ENCODE measurements at regions not wholly inside any gene's neighbourhood (a gene's known extent, or its start where the extent isn't known, plus 50 kb on each side); places are given as distances from the start of the nearest gene placed in this dataset.
A peak's percentile ranks its signal among the peaks of the same experiment; 100 is the strongest.

- TF ChIP-seq, protein P1, sequence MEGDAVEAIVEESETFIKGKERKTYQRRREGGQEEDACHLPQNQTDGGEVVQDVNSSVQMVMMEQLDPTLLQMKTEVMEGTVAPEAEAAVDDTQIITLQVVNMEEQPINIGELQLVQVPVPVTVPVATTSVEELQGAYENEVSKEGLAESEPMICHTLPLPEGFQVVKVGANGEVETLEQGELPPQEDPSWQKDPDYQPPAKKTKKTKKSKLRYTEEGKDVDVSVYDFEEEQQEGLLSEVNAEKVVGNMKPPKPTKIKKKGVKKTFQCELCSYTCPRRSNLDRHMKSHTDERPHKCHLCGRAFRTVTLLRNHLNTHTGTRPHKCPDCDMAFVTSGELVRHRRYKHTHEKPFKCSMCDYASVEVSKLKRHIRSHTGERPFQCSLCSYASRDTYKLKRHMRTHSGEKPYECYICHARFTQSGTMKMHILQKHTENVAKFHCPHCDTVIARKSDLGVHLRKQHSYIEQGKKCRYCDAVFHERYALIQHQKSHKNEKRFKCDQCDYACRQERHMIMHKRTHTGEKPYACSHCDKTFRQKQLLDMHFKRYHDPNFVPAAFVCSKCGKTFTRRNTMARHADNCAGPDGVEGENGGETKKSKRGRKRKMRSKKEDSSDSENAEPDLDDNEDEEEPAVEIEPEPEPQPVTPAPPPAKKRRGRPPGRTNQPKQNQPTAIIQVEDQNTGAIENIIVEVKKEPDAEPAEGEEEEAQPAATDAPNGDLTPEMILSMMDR (IDR thresholded peaks at IDR 0.05; ENCODE audit: insufficient read depth, missing control alignments), result no peak
- FAIRE-seq (no peak), DNase-seq (ENCODE audit: insufficient read length, low spot score) (no peak)
These were observed 594.1 kb upstream of the BRINP1 start for GRCh38 chr9:119963258-119963797.

DNA sequence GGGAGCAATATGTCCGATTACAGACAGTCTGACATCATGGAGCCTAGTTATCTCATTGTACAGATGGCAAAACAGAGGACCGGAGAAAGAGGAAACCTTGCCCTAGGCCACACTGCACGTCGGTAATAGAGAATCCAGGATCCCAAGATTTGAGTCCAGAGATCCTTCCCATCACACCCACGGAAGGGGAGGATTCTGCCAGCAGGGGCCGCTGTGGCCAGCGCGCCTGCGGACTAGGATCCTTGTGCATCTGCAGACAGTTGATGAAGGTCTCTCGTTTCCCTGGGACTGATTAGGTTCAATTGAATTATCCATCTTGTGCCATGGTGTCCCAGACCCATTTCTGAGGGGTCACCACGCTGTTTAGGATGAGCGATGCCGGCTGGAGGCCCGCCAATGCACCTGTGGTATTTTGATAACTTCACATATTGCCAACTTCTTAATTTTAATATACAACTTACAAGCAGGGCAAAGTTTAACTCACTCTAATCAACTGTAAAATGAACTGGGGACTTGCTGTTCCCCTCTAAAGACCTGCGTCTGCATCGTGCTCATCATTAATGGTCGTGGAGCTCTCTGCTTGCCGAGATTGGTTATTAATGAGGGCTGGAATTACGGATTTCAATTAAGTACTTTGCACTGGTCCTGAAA is 592.7 kb upstream of the BRINP1 start:
- DNase-seq (ENCODE audit: insufficient read length, low spot score) (no peak), FAIRE-seq (no peak)
- TF ChIP-seq, protein P1 (IDR thresholded peaks at IDR 0.05; ENCODE audit: insufficient read depth, missing control alignments), result peak; percentile 66

DNA sequence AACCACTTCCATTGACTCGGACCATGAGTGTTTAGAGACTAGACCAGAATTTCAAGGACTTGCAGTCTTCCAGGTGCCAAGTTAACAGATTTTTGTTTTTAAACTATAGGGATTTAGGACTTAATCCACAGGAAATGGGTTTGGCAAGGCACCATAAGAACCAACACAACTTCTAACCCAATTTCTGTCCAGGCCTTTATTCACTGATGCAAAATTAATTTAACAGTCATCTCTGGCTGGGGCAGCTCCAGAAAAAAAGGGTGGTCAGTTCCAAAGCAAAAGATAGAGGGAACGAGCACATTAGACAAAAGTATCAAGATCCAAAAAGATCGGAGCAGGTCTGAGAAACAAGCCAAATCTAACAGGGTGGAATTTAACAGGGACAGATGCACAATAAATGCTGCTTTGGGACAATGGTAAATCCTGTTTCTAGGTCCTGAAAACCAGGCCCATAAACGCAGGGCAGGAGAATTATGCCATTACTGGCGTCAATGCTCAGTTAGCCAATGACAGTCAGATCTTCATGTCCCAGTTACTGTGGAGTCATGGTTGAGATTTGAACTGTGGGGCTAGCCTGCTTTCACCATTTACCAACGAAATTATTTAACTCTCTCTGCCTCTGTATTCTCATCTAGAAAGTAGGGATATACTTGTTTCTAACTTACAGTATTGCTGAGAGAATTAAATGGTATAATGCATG is 590.8 kb upstream of the BRINP1 start:
- TF ChIP-seq, protein P1 (IDR thresholded peaks at IDR 0.05; ENCODE audit: insufficient read depth, missing control alignments), result no peak
- DNase-seq (ENCODE audit: insufficient read length, low spot score), result no peak
- no peak for FAIRE-seq

DNA sequence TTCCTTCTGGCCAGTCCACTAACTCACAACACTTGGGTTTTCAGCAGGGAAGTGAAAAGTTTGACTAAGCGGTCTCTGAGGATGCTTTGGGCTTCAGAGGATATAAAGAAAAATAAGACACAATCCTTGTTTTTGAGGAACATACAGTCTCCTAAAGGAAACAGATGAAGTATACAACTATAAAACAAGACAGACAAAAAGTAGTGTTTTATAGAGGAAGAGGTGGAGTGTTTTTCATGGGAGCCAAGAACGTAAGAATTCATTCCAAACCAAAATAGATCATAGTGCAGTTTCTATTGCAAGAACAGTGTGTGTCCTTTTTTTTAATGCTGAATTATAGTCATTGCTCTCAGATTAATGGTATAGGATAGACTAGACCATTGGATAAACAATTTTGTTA is 586.9 kb upstream of the BRINP1 start:
- DNase-seq (ENCODE audit: insufficient read length, low spot score) (no peak), FAIRE-seq (no peak)
- TF ChIP-seq, protein P1 (IDR thresholded peaks at IDR 0.05; ENCODE audit: insufficient read depth, missing control alignments), result no peak

- no peak for DNase-seq (ENCODE audit: insufficient read length, low spot score)
- TF ChIP-seq, protein P1 (IDR thresholded peaks at IDR 0.05; ENCODE audit: insufficient read depth, missing control alignments), result no peak
- no peak for FAIRE-seq
These were observed 586.0 kb upstream of the BRINP1 start for GRCh38 chr9:119955276-119955675.

DNA sequence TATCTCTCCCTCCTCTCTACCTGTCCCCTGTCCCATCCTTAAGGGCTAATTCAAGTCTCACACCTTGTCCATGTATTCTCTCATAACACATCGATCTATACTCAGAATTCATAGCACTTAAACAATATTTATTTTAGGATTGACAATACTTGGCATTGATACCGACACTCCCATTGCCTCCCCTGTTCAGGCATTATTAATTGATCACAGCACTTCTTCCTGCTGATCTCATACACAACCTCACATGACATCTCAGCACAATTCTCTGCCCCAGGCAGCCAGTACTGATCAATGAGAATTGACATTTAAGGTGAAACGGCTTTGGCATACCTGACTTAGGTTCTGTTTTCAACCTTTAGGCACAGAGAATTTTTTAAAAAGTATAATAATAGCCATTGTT is 582.4 kb upstream of the BRINP1 start:
- DNase-seq (ENCODE audit: insufficient read length, low spot score), result no peak
- no peak for FAIRE-seq
- TF ChIP-seq, protein P1 (IDR thresholded peaks at IDR 0.05; ENCODE audit: insufficient read depth, missing control alignments), result no peak

DNA sequence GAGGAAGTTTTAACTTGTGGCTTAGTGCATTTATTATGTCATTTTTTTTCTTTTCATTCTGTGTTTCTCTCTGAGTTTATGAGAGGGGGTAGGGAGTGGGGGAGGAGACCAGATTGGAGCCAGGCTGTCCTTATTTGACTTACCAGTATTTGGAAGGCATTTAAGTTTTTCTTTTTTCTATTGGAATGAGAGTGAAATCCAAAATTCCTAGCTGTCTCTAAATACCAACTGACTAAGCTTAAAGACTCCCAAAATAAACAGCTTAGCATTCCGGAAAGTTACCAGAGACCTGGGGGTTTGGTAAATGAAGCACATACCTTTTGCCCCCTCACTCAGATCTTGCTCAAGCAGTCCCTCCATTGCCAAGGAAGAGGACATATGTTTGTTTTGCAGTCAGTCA is 581.9 kb upstream of the BRINP1 start:
- DNase-seq (ENCODE audit: insufficient read length, low spot score) (no peak), FAIRE-seq (no peak)
- TF ChIP-seq, protein P1 (IDR thresholded peaks at IDR 0.05; ENCODE audit: insufficient read depth, missing control alignments), result no peak

Data from D721Med (cell line).